ENCODE measurements at regions not wholly inside any gene's neighbourhood (a gene's known extent, or its start where the extent isn't known, plus 50 kb on each side); places are given as distances from the start of the nearest gene placed in this dataset.

- TF ChIP-seq SNAPC4 (CRISPR knock-in tag; IDR thresholded peaks at IDR 0.05) (no peak), IRF1 (CRISPR knock-in tag; IDR thresholded peaks at IDR 0.05; ENCODE audit: low read depth) (no peak), ZNF280D (CRISPR knock-in tag; IDR thresholded peaks at IDR 0.05) (no peak), TFDP1 (CRISPR knock-in tag; IDR thresholded peaks at IDR 0.05; ENCODE audit: borderline replicate concordance) (no peak), CTCF (CRISPR knock-in tag; IDR thresholded peaks at IDR 0.05) (no peak), DR1 (CRISPR knock-in tag; IDR thresholded peaks at IDR 0.05) (no peak), JUND (CRISPR knock-in tag; IDR thresholded peaks at IDR 0.05) (no peak), YY1 (IDR thresholded peaks at IDR 0.05; ENCODE audit: insufficient read depth, insufficient replicate concordance, low read depth, low read length) (no peak), EED (CRISPR knock-in tag; IDR thresholded peaks at IDR 0.05) (no peak)
Observed at GRCh38 chr4:141403782-141404181, 183.1 kb downstream of the ZNF330 start.
